ENCODE measurements at regions not wholly inside any gene's neighbourhood (a gene's known extent, or its start where the extent isn't known, plus 50 kb on each side); places are given as distances from the start of the nearest gene placed in this dataset.

DNA sequence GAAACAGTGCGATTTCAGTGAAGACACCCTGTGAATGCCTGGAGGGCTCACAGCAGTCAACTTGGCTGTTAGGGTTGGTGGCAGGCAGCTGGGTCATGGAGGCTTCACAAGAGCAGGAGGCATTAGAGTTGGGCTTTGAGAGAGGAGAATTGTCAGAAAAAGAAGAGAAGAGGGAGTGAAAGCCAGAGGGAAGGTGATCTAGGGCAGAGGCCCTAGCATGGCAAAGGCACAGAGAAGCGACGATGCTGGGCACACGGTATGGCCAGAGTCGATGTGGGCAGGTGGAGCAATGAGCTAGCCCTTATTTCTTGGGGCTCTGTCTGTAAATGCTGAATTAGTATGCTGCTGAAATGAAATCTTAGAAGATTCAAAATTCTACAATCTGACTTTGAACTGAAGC, 52.6 kb upstream of the OLFM4 start:
- in situ Hi-C loops (cut with MboI) = no loop called here
- H3K4me1 ChIP-seq (ENCODE audit: insufficient read depth) = no peaks in the 10 kb centered on the region
- H3K27ac ChIP-seq = no peak overlapping the region

GRCh38 chr13:52975161-52975560, 53.5 kb upstream of the OLFM4 start:
- no peak overlapping the region for H3K27ac ChIP-seq
- no peaks in the 10 kb centered on the region for H3K27me3 ChIP-seq (replicated peaks; ENCODE audit: insufficient read depth)
- H3K4me3 ChIP-seq = no peak overlapping the region
- no peaks in the 10 kb centered on the region for H3F3A ChIP-seq (ENCODE audit: insufficient read depth)
- H4K20me1 ChIP-seq (ENCODE audit: insufficient read depth) = no peaks in the 10 kb centered on the region
- DNase-seq = no peak
- H3K9me3 ChIP-seq (ENCODE audit: low read depth) = no peaks in the 10 kb centered on the region
- no peak overlapping the region for H3K9ac ChIP-seq
- in situ Hi-C loops (cut with MboI) = no loop called here
- TF ChIP-seq EZH2phosphoT487 (IDR thresholded peaks at IDR 0.05; ENCODE audit: insufficient read depth, low read depth) = no peak
- no peak for TF ChIP-seq EZH2 (IDR thresholded peaks at IDR 0.05; ENCODE audit: insufficient read depth, poor library complexity, severe bottlenecking)
- 26 to 30% methylated on average over 9 of the region's 9 CpGs for WGBS, 2 experiments (ENCODE audit: low coverage in 1 of 2, low lambda C conversion rate in 2 of 2, missing lambda C conversion rate in 2 of 2)
- no peaks in the 10 kb centered on the region for H3K9me2 ChIP-seq (ENCODE audit: insufficient read depth)
- no peaks in the 10 kb centered on the region for H3K79me2 ChIP-seq (ENCODE audit: insufficient read depth)
- no peaks in the 10 kb centered on the region for H3K4me1 ChIP-seq (ENCODE audit: insufficient read depth)
- H3K36me3 ChIP-seq (ENCODE audit: low read depth) = no peaks in the 10 kb centered on the region
- H2AFZ ChIP-seq = no peak overlapping the region
- H3K4me2 ChIP-seq (ENCODE audit: unreplicated experiment) = no peak overlapping the region

More for the DNA sequence above, 52.6 kb upstream of the OLFM4 start:
- no peak overlapping the region for H2AFZ ChIP-seq
- H3K79me2 ChIP-seq (ENCODE audit: insufficient read depth) = no peaks in the 10 kb centered on the region
- no peaks in the 10 kb centered on the region for H3K9me2 ChIP-seq (ENCODE audit: insufficient read depth)
- H3F3A ChIP-seq (ENCODE audit: insufficient read depth) = no peaks in the 10 kb centered on the region
- H3K36me3 ChIP-seq (ENCODE audit: low read depth) = no peaks in the 10 kb centered on the region
- no peaks in the 10 kb centered on the region for H3K9me3 ChIP-seq (ENCODE audit: low read depth)
- no peak overlapping the region for H3K9ac ChIP-seq
- TF ChIP-seq EZH2phosphoT487 (IDR thresholded peaks at IDR 0.05; ENCODE audit: insufficient read depth, low read depth) (no peak), EZH2 (IDR thresholded peaks at IDR 0.05; ENCODE audit: insufficient read depth, poor library complexity, severe bottlenecking) (no peak)
- no peak for DNase-seq
- no peak overlapping the region for H3K4me3 ChIP-seq
- WGBS, 2 experiments (ENCODE audit: low coverage in 1 of 2, low lambda C conversion rate in 2 of 2, missing lambda C conversion rate in 2 of 2) = 54 to 71% methylated on average over 5 of the region's 5 CpGs
- no peaks in the 10 kb centered on the region for H4K20me1 ChIP-seq (ENCODE audit: insufficient read depth)
- no peaks in the 10 kb centered on the region for H3K27me3 ChIP-seq (replicated peaks; ENCODE audit: insufficient read depth)
- H3K4me2 ChIP-seq (ENCODE audit: unreplicated experiment) = no peak overlapping the region

GRCh38 chr13:52974711-52975110, 53.9 kb upstream of the OLFM4 start:
- Histone ChIP-seq H3K4me2 (ENCODE audit: unreplicated experiment) (no peak overlapping the region), H3K36me3 (ENCODE audit: low read depth) (no peaks in the 10 kb centered on the region), H3F3A (ENCODE audit: insufficient read depth) (no peaks in the 10 kb centered on the region), H3K9me3 (ENCODE audit: low read depth) (no peaks in the 10 kb centered on the region), H3K9me2 (ENCODE audit: insufficient read depth) (no peaks in the 10 kb centered on the region), H3K9ac (no peak overlapping the region), H4K20me1 (ENCODE audit: insufficient read depth) (no peaks in the 10 kb centered on the region), H3K27ac (no peak overlapping the region), H3K4me3 (no peak overlapping the region), H2AFZ (no peak overlapping the region), H3K79me2 (ENCODE audit: insufficient read depth) (no peaks in the 10 kb centered on the region), H3K27me3 (replicated peaks; ENCODE audit: insufficient read depth) (no peaks in the 10 kb centered on the region), H3K4me1 (ENCODE audit: insufficient read depth) (no peaks in the 10 kb centered on the region)
- TF ChIP-seq EZH2 (IDR thresholded peaks at IDR 0.05; ENCODE audit: insufficient read depth, poor library complexity, severe bottlenecking) (no peak), EZH2phosphoT487 (IDR thresholded peaks at IDR 0.05; ENCODE audit: insufficient read depth, low read depth) (no peak)
- in situ Hi-C loops (cut with MboI) = no loop called here
- DNase-seq = no peak
- WGBS, 2 experiments (ENCODE audit: low coverage in 1 of 2, low lambda C conversion rate in 2 of 2, missing lambda C conversion rate in 2 of 2) = 22 to 24% methylated on average over 4 of the region's 4 CpGs

DNA sequence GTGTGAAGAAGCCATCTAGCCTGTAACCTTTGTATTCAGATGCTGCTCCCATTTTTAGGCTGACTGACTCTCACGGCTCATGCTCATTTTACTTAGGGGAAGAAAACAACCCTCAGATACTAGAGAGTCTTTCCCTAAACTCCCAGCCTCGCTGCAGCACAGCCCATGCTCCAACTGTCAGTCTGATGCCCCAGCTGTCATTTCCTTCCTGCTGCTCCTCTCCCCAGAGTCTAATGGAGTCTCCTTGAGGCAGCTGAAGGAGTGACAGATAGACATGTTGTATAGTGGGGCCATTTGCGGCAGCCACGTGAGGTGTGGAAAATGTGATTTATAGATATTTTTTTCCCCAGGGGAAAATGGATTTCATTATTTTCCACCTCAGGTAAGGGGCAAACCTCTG, 59.2 kb upstream of the OLFM4 start:
- WGBS, 2 experiments (ENCODE audit: low coverage in 1 of 2, low lambda C conversion rate in 2 of 2, missing lambda C conversion rate in 2 of 2) = 19 to 22% methylated on average over 4 of the region's 4 CpGs
- no peak overlapping the region for H2AFZ ChIP-seq
- no peaks in the 10 kb centered on the region for H3K4me1 ChIP-seq (ENCODE audit: insufficient read depth)
- TF ChIP-seq EZH2phosphoT487 (IDR thresholded peaks at IDR 0.05; ENCODE audit: insufficient read depth, low read depth) = no peak
- no peak for TF ChIP-seq EZH2 (IDR thresholded peaks at IDR 0.05; ENCODE audit: insufficient read depth, poor library complexity, severe bottlenecking)
- H3K4me3 ChIP-seq = no peak overlapping the region
- no peak overlapping the region for H3K27ac ChIP-seq
- H3K9me2 ChIP-seq (ENCODE audit: insufficient read depth) = no peaks in the 10 kb centered on the region
- no peaks in the 10 kb centered on the region for H4K20me1 ChIP-seq (ENCODE audit: insufficient read depth)
- in situ Hi-C loops (cut with MboI) = no loop called here
- H3K79me2 ChIP-seq (ENCODE audit: insufficient read depth) = no peaks in the 10 kb centered on the region
- H3F3A ChIP-seq (ENCODE audit: insufficient read depth) = no peaks in the 10 kb centered on the region
- H3K36me3 ChIP-seq (ENCODE audit: low read depth) = no peaks in the 10 kb centered on the region
- H3K9me3 ChIP-seq (ENCODE audit: low read depth) = no peaks in the 10 kb centered on the region
- H3K27me3 ChIP-seq (replicated peaks; ENCODE audit: insufficient read depth) = no peaks in the 10 kb centered on the region
- no peak overlapping the region for H3K9ac ChIP-seq
- no peak overlapping the region for H3K4me2 ChIP-seq (ENCODE audit: unreplicated experiment)
- DNase-seq = no peak

- no peak overlapping the region for H3K4me2 ChIP-seq (ENCODE audit: unreplicated experiment)
- no peaks in the 10 kb centered on the region for H3K9me3 ChIP-seq (ENCODE audit: low read depth)
- peak; percentile 82 for DNase-seq
- H4K20me1 ChIP-seq (ENCODE audit: insufficient read depth) = no peaks in the 10 kb centered on the region
- no peak for TF ChIP-seq EZH2 (IDR thresholded peaks at IDR 0.05; ENCODE audit: insufficient read depth, poor library complexity, severe bottlenecking)
- TF ChIP-seq EZH2phosphoT487 (IDR thresholded peaks at IDR 0.05; ENCODE audit: insufficient read depth, low read depth) = no peak
- in situ Hi-C loops (cut with MboI) = no loop called here
- no peak overlapping the region for H3K27ac ChIP-seq
- 9 to 12% methylated on average over 12 to 13 of the region's 13 CpGs for WGBS, 2 experiments (ENCODE audit: low coverage in 1 of 2, low lambda C conversion rate in 2 of 2, missing lambda C conversion rate in 2 of 2)
- H3K9me2 ChIP-seq (ENCODE audit: insufficient read depth) = no peaks in the 10 kb centered on the region
- no peaks in the 10 kb centered on the region for H3F3A ChIP-seq (ENCODE audit: insufficient read depth)
- no peak overlapping the region for H3K9ac ChIP-seq
- H3K79me2 ChIP-seq (ENCODE audit: insufficient read depth) = no peaks in the 10 kb centered on the region
- no peaks in the 10 kb centered on the region for H3K4me1 ChIP-seq (ENCODE audit: insufficient read depth)
- H3K36me3 ChIP-seq (ENCODE audit: low read depth) = no peaks in the 10 kb centered on the region
- no peak overlapping the region for H2AFZ ChIP-seq
- no peaks in the 10 kb centered on the region for H3K27me3 ChIP-seq (replicated peaks; ENCODE audit: insufficient read depth)
- no peak overlapping the region for H3K4me3 ChIP-seq
These were observed 60.4 kb upstream of the OLFM4 start for GRCh38 chr13:52968074-52968700.

Measured in GM23248 (cell line).